Kidney epithelial cell (primary cell): ENCODE measurements at regions not wholly inside any gene's neighbourhood (a gene's known extent, or its start where the extent isn't known, plus 50 kb on each side); places are given as distances from the start of the nearest gene placed in this dataset.

Experiments used
- DNase-seq: peaks from one replicate; pipeline ENCODE4 v3.0.0-alpha.2; 2010; ENCODE audit warnings: low read depth
- H3K27me3 ChIP-seq: 2 replicates; pipeline ENCODE4 v1.6.0; 2011; ENCODE audit warnings: low read length; ENCODE audit not compliant: control insufficient read depth, insufficient read depth
- H3K36me3 ChIP-seq: 2 replicates; pipeline ENCODE4 v1.5.1; 2011; ENCODE audit warnings: low read length; ENCODE audit not compliant: control insufficient read depth, insufficient read depth
- H3K4me3 ChIP-seq: 2 replicates; pipeline ENCODE4 v1.5.1; 2011; ENCODE audit warnings: low read depth, mild to moderate bottlenecking, control low read depth, low read length
- CTCF ChIP-seq: IDR thresholded peaks from 2 replicates; pipeline ENCODE4 v1.5.1; 2011; ENCODE audit warnings: mild to moderate bottlenecking, moderate library complexity, low read length, control low read depth, inconsistent platforms; ENCODE audit not compliant: insufficient read depth, poor library complexity, severe bottlenecking

GRCh38 chr1:178595491-178595890 is 82.6 kb downstream of the TEX35 start:
- H3K27me3 ChIP-seq: no peaks in the 10 kb centered on the region
- H3K4me3 ChIP-seq: no peak overlapping the region
- no peaks in the 10 kb centered on the region for H3K36me3 ChIP-seq
- TF ChIP-seq CTCF: no peak
- no peak for DNase-seq

DNA sequence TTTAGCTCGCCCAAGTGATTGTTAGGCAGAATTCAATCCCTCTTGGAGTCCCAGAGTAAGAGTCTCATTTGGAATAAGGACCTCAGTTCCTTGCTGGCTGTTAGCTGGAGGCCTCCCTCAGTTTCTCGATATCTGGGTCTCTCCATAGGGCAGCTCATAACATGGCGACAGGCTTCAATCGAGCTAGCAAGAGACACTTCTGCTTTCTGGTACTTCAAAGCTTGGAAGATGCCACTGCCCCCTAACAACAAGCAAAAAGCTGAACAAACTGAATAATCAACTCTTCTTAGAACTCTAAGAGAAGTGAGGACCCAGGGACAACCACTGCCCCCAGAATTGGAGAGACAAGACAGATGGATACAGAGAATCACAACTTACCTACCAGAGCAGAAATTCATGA is 86.2 kb downstream of the TEX35 start:
- no peak overlapping the region for H3K4me3 ChIP-seq
- no peak for DNase-seq

DNA sequence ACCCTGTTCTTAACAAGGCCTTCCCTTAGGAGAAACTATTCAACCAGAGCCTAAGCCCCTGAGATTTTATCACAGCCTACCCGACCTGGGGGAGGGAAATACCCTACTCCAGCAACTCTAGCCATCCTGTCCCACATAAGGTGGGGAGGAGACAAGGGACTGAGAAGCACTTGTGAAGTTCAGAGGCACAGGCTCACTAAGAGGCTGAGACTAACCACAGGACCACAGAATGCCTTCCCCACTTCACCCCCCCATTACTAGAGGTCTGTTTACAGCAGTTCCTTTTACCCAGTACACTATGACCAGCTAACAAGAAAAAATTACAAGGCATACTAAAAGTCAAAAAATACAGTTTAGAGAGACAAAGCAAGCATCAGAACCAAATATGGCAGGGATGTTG is 86.8 kb downstream of the TEX35 start:
- Histone ChIP-seq H3K4me3 (no peak overlapping the region), H3K27me3 (no peaks in the 10 kb centered on the region), H3K36me3 (no peaks in the 10 kb centered on the region)
- DNase-seq: no peak
- no peak for TF ChIP-seq CTCF

More for the DNA sequence above, 86.2 kb downstream of the TEX35 start:
- no peaks in the 10 kb centered on the region for H3K36me3 ChIP-seq
- no peaks in the 10 kb centered on the region for H3K27me3 ChIP-seq
- TF ChIP-seq CTCF: no peak

DNA sequence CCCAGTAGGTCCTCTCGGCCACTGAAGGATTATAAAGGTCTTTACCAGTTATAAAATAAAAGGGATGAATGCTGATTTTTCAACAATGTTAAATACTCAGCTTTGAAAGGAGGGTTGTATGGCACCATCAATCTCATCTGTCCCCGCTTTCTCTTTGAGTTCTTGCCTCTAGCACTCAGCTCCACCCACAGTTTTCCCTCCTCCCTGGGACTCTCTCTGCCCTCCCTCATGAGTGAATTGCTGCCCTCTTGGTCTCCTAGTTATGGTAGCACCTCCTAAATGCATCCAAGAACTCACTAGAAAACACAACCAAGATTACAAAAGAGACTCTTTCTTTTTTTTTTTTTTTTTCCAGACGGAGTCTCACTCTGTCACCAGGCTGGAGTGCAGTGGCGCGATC is 91.0 kb downstream of the TEX35 start:
- H3K36me3 ChIP-seq: no peaks in the 10 kb centered on the region
- DNase-seq: no peak
- no peak for TF ChIP-seq CTCF
- H3K4me3 ChIP-seq: no peak overlapping the region
- no peaks in the 10 kb centered on the region for H3K27me3 ChIP-seq

DNA sequence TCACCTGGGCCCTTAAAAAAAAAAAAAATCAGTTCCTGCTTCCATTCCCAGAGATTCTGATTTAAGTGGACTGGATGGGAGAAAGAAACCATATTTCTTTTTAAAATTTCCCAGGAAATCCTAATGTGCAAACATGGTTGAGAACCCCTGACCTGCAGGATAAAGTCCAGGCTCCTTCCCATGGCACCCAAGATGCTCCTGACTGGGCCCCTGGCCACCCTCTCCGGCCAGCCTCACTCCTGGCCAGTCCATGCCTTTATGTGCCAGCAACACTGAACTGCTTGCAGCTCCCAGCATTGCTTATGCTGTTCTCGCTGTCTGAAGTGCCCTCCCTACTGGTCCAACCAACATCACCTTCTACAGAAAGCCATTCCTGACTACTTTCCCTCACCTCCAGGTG is 93.9 kb downstream of the TEX35 start:
- TF ChIP-seq CTCF: no peak
- no peak for DNase-seq

DNA sequence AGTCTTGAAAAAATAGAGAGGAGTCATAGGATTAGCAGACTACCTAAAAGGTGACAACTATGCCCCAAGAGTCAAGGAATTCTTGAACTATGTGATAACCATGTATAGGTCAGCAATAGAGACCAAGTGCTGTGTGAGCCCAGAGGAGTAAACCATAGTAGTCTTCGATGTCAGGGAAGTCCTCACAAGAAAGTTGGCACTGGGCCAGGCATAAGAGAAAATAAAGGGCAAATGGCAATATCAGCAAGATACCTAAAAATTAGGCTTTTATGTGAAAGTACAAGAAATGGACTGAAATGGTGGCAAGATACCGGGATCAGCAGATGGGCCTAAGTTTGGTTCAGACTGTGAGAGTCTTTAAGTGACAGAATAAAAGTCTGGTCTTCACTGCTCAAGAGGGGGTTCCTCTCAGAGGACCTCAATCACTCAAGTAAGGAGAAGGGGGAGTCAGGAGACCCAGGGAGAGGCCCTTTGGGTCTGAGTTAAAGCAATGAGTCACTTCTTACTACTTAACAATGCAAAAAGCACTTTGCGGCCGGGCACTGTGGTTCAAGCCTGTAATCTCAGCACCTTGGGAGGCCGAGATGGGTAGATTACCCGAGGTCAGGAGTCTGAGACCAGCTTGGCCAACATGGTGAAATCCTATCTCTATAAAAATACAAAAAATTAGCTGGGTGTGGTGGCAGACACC is 95.0 kb downstream of the TEX35 start:
- no peak for DNase-seq
- TF ChIP-seq CTCF: no peak
- H3K27me3 ChIP-seq: no peaks in the 10 kb centered on the region
- no peak overlapping the region for H3K4me3 ChIP-seq
- no peaks in the 10 kb centered on the region for H3K36me3 ChIP-seq

More for the DNA sequence above, 93.9 kb downstream of the TEX35 start:
- H3K27me3 ChIP-seq: no peaks in the 10 kb centered on the region
- H3K36me3 ChIP-seq: no peaks in the 10 kb centered on the region
- no peak overlapping the region for H3K4me3 ChIP-seq
